ENCODE measurements at regions not wholly inside any gene's neighbourhood (a gene's known extent, or its start where the extent isn't known, plus 50 kb on each side); places are given as distances from the start of the nearest gene placed in this dataset.

DNA sequence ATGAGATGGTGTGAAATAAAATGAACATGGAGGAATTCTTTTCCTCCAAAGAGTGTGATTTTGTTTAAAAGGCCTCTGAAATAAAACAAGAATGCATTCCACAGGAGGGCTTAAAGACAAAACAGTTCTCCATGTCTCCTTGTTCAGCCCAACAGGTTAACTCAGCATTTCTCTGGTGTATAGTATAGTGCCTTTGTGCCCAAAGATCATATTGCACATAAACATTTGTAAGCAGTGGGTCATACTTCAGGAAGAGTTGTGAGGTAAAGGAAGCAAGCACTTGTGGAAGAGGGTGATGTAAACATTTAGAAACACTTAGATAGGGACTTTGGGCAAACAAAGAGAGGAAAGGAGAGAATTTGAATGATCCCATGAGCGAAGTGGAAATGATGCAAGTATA, 433.9 kb downstream of the SIPA1L2 start:
- TF ChIP-seq TAF1 (IDR thresholded peaks at IDR 0.05; ENCODE audit: low read depth) (no peak), EP300 (conservative IDR thresholded peaks at IDR 0.05; ENCODE audit: poor library complexity, severe bottlenecking) (no peak), RAD21 (conservative IDR thresholded peaks at IDR 0.05) (no peak), POLR2AphosphoS5 (IDR thresholded peaks at IDR 0.05) (no peak)
- TF ChIP-seq, protein P1, sequence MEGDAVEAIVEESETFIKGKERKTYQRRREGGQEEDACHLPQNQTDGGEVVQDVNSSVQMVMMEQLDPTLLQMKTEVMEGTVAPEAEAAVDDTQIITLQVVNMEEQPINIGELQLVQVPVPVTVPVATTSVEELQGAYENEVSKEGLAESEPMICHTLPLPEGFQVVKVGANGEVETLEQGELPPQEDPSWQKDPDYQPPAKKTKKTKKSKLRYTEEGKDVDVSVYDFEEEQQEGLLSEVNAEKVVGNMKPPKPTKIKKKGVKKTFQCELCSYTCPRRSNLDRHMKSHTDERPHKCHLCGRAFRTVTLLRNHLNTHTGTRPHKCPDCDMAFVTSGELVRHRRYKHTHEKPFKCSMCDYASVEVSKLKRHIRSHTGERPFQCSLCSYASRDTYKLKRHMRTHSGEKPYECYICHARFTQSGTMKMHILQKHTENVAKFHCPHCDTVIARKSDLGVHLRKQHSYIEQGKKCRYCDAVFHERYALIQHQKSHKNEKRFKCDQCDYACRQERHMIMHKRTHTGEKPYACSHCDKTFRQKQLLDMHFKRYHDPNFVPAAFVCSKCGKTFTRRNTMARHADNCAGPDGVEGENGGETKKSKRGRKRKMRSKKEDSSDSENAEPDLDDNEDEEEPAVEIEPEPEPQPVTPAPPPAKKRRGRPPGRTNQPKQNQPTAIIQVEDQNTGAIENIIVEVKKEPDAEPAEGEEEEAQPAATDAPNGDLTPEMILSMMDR (IDR thresholded peaks at IDR 0.05; ENCODE audit: poor library complexity, severe bottlenecking), result no peak
